NCI-H1694 (cell line): ENCODE measurements at regions not wholly inside any gene's neighbourhood (a gene's known extent, or its start where the extent isn't known, plus 50 kb on each side); places are given as distances from the start of the nearest gene placed in this dataset.
"Not testable (repeated sequence)": the region's sequence is repeated elsewhere in the genome, so short reads cannot be mapped to it uniquely, and the experiment has no call there.

ENCODE experiments used
- DNase-seq: peaks from one replicate; lab custom pipeline; 2025; lab: John Stamatoyannopoulos, UW

DNA sequence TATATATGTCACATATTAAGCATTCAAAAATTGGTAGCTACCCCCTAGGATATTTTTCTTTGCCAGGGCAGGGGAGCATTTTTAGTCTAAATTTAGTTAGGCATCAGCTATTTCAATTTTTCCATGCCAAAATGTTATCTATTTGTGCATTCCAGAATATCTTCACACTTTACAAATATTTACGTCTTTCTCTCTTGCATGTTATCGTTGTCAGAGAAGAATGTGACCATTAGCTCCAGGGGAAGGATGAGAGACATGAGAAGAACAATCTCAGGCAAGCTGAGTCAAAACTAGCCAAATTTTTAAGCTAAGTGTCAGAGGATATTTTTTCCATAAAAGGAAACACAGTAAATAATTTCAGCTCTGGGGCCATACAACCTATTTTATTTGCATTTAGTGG, 885.0 kb upstream of the EPHA5 start:
- DNase-seq: no peak

GRCh38 chr4:66554826-66555225, 884.5 kb upstream of the EPHA5 start:
- no peak for DNase-seq

- DNase-seq: not testable (repeated sequence)
Observed at GRCh38 chr4:66545301-66545700, 875.0 kb upstream of the EPHA5 start.

DNA sequence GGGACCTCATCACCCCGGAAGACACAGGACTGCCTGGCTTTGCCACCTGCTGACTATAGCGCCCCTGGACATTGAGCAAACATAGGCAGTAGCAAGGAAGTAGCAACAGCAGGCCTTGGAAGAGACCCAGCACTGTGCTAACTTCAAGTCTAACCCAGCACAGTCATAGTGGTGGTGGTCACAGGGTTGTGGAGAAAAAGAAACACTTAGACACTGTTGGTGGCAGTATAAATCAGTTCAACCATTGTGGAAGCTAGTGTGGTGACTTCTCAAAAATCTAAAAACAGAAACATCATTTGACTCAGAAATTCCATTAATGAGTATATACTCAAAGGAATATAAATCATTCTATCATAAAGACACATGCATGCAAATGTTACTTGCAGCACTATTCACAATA, 874.0 kb upstream of the EPHA5 start:
- no peak for DNase-seq

- DNase-seq: no peak
Observed at GRCh38 chr4:66539745-66540144, 869.5 kb upstream of the EPHA5 start.

DNA sequence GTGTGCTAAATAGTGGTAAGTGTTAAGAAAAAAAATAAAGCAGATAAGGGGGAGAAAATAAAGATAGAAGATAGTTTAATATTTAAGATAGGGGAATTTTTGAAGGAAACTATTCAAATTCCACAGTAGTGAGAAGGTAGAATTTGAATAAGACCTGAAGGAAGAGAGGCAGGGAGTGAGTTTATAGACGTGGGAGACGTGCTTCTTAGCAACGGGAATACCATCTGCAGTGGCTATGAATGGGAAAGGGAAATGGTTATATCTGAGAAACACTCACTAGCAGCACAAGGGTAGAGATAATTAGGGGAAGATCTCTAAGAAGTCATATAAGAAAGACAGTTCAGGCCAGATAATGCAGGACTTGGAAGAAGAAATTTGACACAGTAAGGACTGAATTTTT, 854.5 kb upstream of the EPHA5 start:
- no peak for DNase-seq

DNA sequence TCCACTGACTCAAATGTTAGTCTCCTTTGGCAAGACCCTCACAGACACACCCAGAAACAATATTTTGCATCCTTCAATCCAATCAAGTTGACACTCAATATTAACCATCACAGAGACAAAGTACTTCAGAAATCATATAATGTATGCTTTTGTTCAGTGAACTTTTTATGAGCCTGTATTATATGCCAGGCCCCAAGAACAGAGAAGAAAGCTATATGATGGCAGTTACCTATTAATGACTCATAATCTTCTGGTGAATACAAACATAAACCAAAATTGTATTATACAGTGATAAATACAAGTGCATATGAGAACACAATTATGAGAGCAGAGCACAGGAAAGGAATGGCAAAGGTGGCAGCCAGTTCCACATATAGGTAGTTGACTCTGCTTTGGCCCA, 852.0 kb upstream of the EPHA5 start:
- no peak for DNase-seq

DNA sequence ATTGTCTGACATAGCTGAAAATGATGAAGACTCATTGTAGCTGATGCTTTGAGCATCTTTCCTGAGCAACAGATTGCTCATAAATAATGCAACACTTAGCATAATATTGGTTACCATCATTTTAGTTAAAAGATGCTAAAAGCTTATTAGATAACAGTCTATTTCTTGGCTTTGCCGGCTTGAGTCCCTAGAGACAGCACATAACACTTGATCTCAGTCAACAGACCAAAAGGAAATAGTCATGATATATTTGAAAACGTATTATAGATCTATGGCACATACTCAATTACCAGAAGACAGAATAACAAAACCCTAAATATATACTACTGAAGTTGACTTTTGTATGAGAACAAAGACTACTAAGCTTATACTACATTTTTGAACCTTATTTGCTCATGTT, 846.7 kb upstream of the EPHA5 start:
- DNase-seq: no peak

- no peak for DNase-seq
Observed at GRCh38 chr4:66506985-66507384, 836.7 kb upstream of the EPHA5 start.

DNA sequence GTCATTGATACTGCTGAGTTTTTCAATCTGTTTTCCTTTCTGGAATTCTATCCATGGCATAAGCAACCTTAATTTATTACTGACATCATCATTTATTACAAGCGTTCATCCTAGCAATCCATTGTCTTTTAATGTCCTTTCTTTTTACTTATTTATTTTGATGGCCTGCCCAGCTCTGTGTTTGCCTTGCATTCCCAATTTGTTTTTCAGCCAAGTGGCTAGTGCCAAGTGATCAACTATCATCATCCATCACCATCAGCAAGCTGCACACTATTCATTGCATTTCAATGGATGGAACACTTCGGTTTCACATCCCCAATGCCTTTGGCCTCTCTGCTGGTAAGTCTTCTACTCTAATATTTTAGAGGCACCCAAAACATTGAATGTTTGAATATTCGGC, 831.7 kb upstream of the EPHA5 start:
- DNase-seq: no peak

DNA sequence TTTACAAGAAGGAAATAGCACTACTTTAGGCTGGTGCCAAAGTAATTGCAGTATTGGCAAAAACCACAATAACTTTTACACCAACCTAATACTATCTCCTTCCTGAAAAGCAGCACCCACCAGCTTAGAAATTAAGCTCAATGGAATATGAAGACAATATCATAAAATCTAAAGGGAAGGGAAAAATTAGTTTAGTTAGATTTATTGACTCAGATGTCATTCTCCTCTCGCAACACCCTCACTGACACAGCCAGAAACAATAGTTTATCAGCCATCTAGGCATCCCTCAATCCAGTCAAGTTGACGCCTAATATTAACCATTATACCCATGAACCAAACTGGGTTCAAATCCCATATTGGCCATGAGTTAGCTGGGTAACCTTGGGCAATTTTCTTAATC, 820.4 kb upstream of the EPHA5 start:
- DNase-seq: no peak

GRCh38 chr4:66489783-66490452, 819.6 kb upstream of the EPHA5 start:
- DNase-seq: no peak

DNA sequence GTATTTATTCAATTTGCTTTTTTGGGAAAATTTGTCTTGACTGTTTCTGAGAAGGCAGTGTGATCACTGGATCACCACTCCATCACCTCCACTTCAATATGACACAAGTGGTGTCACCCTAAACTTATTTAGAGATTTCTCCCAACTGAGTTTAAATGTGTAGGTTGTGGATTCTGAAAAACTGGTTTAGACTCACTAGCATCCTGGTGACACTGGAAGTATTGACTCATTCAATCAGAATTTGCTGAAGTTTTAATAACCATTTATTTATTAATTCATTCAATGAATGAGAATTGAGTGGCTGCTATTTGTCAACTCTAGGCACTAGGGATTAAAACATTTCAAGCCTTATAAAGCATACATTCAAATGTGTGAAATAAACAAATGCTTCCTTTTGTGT, 819.1 kb upstream of the EPHA5 start:
- no peak for DNase-seq

GRCh38 chr4:66486068-66486467, 815.8 kb upstream of the EPHA5 start:
- DNase-seq: no peak

- no peak for DNase-seq
Observed at GRCh38 chr4:66482186-66482585, 811.9 kb upstream of the EPHA5 start.

- no peak for DNase-seq
Observed at GRCh38 chr4:66475596-66475995, 805.3 kb upstream of the EPHA5 start.

GRCh38 chr4:66465111-66465510, 794.8 kb upstream of the EPHA5 start:
- DNase-seq: no peak

DNA sequence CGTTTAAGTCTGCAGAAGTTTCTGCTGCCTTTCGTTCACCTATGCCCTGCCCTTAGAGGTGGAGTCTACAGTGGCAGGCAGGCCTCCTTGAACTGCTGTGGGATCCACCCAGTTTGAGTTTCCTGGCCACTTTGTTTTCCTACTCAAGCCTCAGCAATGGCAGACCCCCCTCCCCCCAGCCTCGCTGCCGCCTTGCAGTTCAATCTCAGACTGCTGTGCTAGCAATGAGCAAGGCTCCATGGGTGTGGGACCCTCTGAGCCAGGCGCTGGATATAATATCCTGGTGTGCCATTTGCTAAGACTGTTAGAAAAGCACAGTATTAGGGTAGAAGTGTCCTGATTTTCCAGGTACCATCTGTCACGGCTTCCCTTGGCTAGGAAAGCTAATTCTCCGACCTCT, 792.6 kb upstream of the EPHA5 start:
- not testable (repeated sequence) for DNase-seq

DNA sequence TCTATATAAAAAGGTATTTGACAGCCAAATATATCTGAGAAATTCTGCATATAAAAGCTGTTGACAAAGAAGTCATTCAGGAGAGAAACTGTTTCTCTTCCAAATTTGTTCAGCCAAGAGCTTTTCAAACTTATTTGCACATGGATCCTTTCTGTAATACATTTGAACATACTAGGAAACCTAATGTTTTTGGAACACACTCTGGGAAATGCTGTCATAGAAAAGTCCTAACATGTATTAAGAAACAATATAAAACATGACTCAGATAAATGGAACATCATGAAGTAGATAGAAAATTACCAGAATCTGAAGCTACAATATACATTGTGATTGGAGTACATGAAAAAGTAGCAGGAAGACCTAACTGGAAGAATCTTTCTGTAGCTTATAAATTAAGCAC, 781.5 kb upstream of the EPHA5 start:
- DNase-seq: no peak

GRCh38 chr4:66443008-66443407, 772.7 kb upstream of the EPHA5 start:
- DNase-seq: no peak

DNA sequence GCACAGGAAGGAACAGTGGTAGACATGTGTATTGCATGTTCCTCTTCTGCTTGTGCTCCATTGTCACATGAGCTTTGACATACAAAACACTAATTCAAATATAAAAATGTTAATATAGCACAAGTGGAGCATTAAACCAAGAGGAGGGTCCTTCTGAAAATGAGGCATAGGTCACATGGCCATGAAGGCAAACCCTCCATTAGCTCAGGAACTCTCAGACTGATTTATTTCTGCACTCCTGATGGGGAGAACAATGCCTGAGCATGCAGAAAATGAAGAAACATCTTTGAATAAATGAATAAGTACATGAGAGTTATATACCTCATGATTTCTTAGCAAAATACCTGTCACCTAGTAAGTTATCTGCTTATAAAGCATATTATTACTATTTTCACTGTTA, 769.2 kb upstream of the EPHA5 start:
- no peak for DNase-seq

DNA sequence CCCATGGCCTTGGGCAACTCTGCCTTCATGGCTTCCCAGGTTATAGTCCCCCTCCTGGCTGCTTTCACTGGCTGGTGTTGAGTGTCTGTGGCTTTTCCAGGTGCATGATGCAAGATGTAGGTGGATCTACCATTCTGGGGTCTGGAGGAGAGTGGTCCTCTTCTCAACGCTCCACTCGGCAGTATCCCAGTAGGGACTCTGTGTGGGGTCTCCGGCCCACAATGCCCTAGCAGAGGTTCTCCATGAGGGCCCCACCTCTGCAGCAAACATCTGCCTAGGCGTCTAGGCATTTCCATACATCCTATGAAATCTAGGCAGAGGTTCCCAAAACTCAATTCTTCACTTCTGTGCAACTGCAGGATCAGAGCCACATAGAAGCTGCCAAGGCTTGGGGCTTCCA, 763.4 kb upstream of the EPHA5 start:
- DNase-seq: no peak

GRCh38 chr4:66430856-66431255, 760.6 kb upstream of the EPHA5 start:
- DNase-seq: no peak

- DNase-seq: no peak
Observed at GRCh38 chr4:66429276-66429675, 759.0 kb upstream of the EPHA5 start.

DNA sequence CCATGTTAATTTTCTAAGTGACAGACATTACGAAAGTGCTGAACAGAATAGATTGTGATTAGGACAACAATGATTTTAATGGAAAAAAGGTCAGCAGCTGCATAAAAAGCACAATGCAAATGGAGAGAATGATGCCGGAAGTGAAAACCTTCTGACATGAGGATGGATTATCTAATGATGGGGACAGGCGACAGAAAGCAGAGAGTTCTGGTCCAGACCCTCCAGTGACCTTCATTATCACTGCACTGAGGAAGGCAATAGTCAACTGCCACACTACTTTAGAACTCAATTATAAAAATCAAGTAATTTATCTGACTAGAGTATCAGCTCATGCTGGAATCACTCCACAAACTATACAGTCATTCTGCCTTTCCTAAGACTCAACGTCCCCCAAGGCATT, 746.1 kb upstream of the EPHA5 start:
- DNase-seq: no peak
